Bronchial epithelial cell (primary cell): ENCODE measurements at regions not wholly inside any gene's neighbourhood (a gene's known extent, or its start where the extent isn't known, plus 50 kb on each side); places are given as distances from the start of the nearest gene placed in this dataset.

Source experiments
- DNase-seq: peaks from one replicate; pipeline ENCODE4 v3.0.0-alpha.2; 2010; ENCODE audit warnings: low read depth
- FAIRE-seq: peaks from 2 replicates; lab custom pipeline; 2011; peaks lifted over from hg19 to GRCh38; lab: Jason Lieb, UNC
- H3K27me3 ChIP-seq: 2 replicates; pipeline ENCODE4 v1.5.1; 2011; ENCODE audit warnings: low read length; ENCODE audit not compliant: control insufficient read depth, insufficient read depth
- H3K36me3 ChIP-seq: 2 replicates; pipeline ENCODE4 v1.5.1; 2011; ENCODE audit warnings: low read length; ENCODE audit not compliant: control insufficient read depth, insufficient read depth
- H3K4me3 ChIP-seq: 2 replicates; pipeline ENCODE4 v1.5.1; 2011; ENCODE audit warnings: mild to moderate bottlenecking, low read depth, low read length, control low read depth
- TF ChIP-seq, protein P1 (sequence below): IDR thresholded peaks from 2 replicates; pipeline ENCODE4 v1.5.1; 2011; ENCODE audit warnings: mild to moderate bottlenecking, moderate library complexity, low read length, control low read depth, inconsistent platforms; ENCODE audit not compliant: insufficient read depth, severe bottlenecking

DNA sequence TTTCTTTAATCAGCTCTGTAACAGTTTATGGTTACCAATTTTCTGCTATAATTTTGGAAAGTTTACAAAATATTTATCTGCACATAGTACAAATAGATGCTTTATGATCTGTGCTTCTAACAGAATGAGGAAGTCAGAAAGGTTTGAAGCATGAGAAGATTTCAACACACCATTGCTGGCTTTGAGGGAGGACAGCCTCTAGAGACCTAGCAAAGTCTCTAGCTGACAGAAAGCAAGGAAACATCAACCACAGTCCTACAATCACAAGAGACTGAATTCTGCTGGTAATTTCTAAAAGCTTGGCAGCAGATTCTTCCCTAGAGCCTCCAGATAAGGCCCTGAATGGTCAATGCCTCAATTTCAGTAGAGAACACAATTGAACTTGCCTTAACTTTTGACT is 750.8 kb upstream of the SLC35B3 start:
- Histone ChIP-seq H3K27me3 (no peaks in the 10 kb centered on the region), H3K36me3 (no peaks in the 10 kb centered on the region), H3K4me3 (no peak overlapping the region)
- no peak for DNase-seq
- TF ChIP-seq, protein P1, sequence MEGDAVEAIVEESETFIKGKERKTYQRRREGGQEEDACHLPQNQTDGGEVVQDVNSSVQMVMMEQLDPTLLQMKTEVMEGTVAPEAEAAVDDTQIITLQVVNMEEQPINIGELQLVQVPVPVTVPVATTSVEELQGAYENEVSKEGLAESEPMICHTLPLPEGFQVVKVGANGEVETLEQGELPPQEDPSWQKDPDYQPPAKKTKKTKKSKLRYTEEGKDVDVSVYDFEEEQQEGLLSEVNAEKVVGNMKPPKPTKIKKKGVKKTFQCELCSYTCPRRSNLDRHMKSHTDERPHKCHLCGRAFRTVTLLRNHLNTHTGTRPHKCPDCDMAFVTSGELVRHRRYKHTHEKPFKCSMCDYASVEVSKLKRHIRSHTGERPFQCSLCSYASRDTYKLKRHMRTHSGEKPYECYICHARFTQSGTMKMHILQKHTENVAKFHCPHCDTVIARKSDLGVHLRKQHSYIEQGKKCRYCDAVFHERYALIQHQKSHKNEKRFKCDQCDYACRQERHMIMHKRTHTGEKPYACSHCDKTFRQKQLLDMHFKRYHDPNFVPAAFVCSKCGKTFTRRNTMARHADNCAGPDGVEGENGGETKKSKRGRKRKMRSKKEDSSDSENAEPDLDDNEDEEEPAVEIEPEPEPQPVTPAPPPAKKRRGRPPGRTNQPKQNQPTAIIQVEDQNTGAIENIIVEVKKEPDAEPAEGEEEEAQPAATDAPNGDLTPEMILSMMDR = no peak
- FAIRE-seq = no peak

DNA sequence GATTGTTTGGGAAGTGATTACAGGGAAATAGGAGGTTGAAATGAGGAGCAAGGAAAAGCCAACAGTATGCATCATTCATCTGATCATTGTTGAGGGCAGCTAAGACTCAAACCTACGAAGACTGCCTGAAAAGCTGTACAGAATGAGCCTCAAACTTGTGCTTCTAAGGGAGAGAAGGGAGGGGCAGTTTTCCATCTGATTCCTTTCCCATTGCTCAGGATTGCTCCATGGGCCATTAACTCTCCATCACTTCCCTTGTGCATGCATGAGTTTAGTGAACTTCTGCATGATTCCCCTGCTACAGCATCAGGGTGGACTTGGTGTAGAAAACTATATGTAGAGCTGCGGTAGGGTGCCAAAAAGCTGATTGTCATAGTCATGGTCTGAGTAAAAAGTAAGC is 742.7 kb upstream of the SLC35B3 start:
- TF ChIP-seq, protein P1 = no peak

DNA sequence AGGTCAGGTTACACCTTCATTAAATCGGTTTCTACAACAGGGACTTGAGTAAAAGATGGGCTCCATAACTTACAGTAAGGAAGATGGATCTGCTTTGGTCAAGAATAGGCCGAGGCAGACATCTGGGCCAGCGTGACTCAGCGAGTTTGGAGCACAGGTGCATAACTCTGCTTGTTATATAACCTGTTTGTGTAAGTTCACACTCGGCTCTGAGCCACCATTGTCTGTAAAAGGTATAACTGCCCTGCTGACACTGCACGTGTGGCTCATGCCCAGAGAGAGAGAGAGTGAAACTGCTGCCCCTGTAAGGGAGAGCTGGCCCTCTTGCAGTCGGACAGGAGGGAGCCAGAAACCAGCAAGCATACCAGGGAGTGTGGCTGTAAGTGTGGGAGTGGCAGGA is 737.9 kb upstream of the SLC35B3 start:
- Histone ChIP-seq H3K36me3 (no peaks in the 10 kb centered on the region), H3K4me3 (no peak overlapping the region), H3K27me3 (no peaks in the 10 kb centered on the region)
- TF ChIP-seq, protein P1 = no peak
- no peak for FAIRE-seq
- DNase-seq = no peak

More for the DNA sequence above, 742.7 kb upstream of the SLC35B3 start:
- no peaks in the 10 kb centered on the region for H3K27me3 ChIP-seq
- DNase-seq (no peak), FAIRE-seq (no peak)
- H3K36me3 ChIP-seq = no peaks in the 10 kb centered on the region
- H3K4me3 ChIP-seq = no peak overlapping the region

DNA sequence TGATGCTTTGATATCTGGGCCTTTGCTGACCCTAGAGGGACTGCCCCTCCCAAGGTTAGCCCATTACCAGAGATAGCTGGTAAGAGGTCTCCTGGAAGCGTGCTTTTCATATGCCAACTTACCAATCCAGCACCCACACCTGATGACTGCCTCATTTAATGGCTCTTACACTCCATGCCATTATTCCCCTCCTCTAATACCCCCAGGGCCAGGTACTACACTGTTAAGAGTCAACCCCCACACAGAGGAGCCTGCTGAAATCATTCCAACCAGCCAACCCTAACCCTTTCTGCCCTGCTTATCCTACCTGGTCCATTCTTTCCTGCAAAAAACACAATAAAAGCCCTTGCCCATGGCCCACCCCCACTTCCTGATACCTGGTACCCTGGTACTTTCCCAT is 736.8 kb upstream of the SLC35B3 start:
- DNase-seq (no peak), FAIRE-seq (no peak)
- Histone ChIP-seq H3K36me3 (no peaks in the 10 kb centered on the region), H3K4me3 (no peak overlapping the region), H3K27me3 (no peaks in the 10 kb centered on the region)
- TF ChIP-seq, protein P1 = no peak

- FAIRE-seq (no peak), DNase-seq (peak; percentile 65)
- no peak overlapping the region for H3K4me3 ChIP-seq
- no peaks in the 10 kb centered on the region for H3K36me3 ChIP-seq
- TF ChIP-seq, protein P1 = no peak
- no peaks in the 10 kb centered on the region for H3K27me3 ChIP-seq
Observed at GRCh38 chr6:9168669-9169068, 733.3 kb upstream of the SLC35B3 start.

GRCh38 chr6:9161731-9162130 is 726.4 kb upstream of the SLC35B3 start:
- DNase-seq (no peak), FAIRE-seq (no peak)
- Histone ChIP-seq H3K27me3 (no peaks in the 10 kb centered on the region), H3K36me3 (no peaks in the 10 kb centered on the region), H3K4me3 (no peak overlapping the region)
- TF ChIP-seq, protein P1 = no peak
